ENCODE measurements at regions not wholly inside any gene's neighbourhood (a gene's known extent, or its start where the extent isn't known, plus 50 kb on each side); places are given as distances from the start of the nearest gene placed in this dataset.
A peak's percentile ranks its signal among the peaks of the same experiment; 100 is the strongest.
"Not testable (repeated sequence)": the region's sequence is repeated elsewhere in the genome, so short reads cannot be mapped to it uniquely, and the experiment has no call there.

DNA sequence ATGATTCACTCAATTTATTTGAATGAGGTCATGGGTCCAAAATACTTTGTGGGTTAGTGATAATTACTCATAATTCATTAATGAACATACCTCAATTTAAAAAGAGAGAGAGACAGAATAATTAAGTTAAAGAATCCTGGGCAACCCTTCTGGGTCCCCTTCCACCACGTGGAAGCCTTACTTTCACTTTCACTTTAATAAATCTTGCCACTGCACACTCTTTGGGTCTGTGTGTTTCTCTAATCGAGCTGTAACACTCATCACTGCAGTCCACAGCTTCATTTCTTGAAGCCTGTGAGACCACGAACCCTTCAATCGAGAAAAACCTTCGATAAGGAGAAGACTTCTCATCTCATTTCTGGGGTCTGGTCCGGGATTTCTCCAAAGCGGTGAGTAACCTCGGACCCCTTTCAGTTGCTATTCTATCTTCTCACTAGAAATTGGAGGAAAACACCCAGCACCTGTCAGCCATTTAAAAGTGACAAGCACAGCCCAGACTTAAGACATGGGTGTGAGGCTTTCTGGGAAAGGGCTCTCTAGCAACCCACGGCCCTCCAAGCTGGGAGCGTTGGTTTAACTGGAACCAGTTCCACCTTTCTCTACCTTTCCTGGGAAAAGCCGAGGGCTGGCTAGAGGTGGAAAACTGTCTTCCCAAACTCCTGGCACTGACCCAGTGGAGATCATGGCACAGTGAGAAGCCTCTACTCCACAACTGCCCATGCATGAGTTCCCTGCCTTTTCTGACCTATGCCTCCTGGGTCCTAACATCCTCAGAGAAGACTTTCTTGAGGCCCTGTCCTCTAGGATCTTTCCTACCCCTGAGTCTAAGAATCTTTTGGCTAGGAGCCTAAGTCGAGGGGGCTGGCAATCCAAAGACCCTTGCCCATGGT, 148.8 kb upstream of the ATF7IP start:
- TF ChIP-seq, protein P1, sequence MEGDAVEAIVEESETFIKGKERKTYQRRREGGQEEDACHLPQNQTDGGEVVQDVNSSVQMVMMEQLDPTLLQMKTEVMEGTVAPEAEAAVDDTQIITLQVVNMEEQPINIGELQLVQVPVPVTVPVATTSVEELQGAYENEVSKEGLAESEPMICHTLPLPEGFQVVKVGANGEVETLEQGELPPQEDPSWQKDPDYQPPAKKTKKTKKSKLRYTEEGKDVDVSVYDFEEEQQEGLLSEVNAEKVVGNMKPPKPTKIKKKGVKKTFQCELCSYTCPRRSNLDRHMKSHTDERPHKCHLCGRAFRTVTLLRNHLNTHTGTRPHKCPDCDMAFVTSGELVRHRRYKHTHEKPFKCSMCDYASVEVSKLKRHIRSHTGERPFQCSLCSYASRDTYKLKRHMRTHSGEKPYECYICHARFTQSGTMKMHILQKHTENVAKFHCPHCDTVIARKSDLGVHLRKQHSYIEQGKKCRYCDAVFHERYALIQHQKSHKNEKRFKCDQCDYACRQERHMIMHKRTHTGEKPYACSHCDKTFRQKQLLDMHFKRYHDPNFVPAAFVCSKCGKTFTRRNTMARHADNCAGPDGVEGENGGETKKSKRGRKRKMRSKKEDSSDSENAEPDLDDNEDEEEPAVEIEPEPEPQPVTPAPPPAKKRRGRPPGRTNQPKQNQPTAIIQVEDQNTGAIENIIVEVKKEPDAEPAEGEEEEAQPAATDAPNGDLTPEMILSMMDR (IDR thresholded peaks at IDR 0.05 in 8 of 11, conservative IDR thresholded peaks at IDR 0.05 in 3 of 11), result no peak
- TF ChIP-seq POLR2AphosphoS5 (IDR thresholded peaks at IDR 0.05) (no peak), POLR2A (IDR thresholded peaks at IDR 0.05) (no peak)
- Histone ChIP-seq H3K27me3 (replicated peaks in 1 of 7) (no peaks in the 10 kb centered on the region), H3K4me3 (peak overlapping the region in 4 of 8 donors; percentile 9 to 60 (median 20)), H3K27ac (peak overlapping the region in 5 of 8 donors; percentile 15 to 37 (median 34)), H3K4me1 (peaks cover 0 to 12% (median 7%) of the 10 kb centered on the region in 6 donors), H3K9me3 (peaks cover 0 to 11% (median 3%) of the 10 kb centered on the region in 8 donors), H3K36me3 (no peaks in the 10 kb centered on the region)
- WGBS, 5 donors, result 65 to 78% (median 72%) methylated on average over 12 of the region's 12 CpGs
- no peak for DNase-seq
- intact Hi-C loops (cut with DNase I; ENCODE audit: low total_unique reads), result no loop called here

DNA sequence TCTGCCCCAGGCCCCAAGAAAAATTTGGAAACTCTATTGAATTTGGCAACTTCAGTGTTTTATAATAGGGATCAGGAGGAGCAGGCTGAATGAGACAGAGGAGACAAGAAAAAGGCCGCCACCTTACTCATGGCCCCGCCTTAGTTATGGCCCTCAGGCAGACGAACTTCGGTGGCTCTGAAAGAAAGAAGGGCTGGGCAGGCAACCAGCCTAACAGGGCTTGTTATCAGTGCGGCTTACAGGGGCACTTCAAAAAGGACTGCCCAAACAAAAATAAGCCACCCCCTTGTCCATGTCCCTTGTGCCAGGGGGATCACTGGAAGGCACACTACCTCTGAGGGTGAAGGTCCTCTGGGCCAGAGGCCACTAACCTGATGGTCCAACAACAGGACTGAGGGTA, 146.3 kb upstream of the ATF7IP start:
- DNase-seq, result no peak
- WGBS, 5 donors, result 92 to 98% (median 94%) methylated on average over 5 of the region's 5 CpGs
- H3K36me3 ChIP-seq, result no peaks in the 10 kb centered on the region
- no peaks in the 10 kb centered on the region for H3K27me3 ChIP-seq (replicated peaks in 1 of 7)
- H3K4me1 ChIP-seq, result peaks cover 0 to 12% (median 7%) of the 10 kb centered on the region in 6 donors
- no peak for TF ChIP-seq POLR2A (IDR thresholded peaks at IDR 0.05)
- TF ChIP-seq, protein P1 (IDR thresholded peaks at IDR 0.05 in 8 of 11, conservative IDR thresholded peaks at IDR 0.05 in 3 of 11), result no peak
- TF ChIP-seq POLR2AphosphoS5 (IDR thresholded peaks at IDR 0.05), result no peak
- peaks cover 0 to 11% (median 3%) of the 10 kb centered on the region in 8 donors for H3K9me3 ChIP-seq
- intact Hi-C loops (cut with DNase I; ENCODE audit: low total_unique reads), result no loop called here
- H3K4me3 ChIP-seq, result no peak overlapping the region
- no peak overlapping the region for H3K27ac ChIP-seq

DNA sequence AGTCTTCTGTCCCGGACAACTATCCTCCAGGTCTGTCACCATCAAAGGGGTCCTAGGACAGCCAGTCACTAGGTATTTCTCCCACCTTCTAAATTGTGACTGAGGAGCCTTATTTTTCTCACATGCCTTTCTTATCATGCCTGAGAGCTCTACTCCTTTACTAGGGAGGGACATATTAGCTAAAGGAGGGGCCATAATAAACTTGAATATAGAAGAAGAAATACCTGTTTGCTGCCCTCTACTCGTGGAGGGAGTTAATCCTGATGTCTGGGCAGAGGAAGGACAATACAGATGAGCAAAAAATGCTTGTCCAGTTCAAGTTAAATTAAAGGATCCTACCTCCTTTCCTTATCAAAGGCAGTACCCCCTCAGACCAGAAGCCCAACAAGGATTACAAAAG, 145.8 kb upstream of the ATF7IP start:
- DNase-seq; H3K27ac ChIP-seq; H3K36me3 ChIP-seq; H3K27me3 ChIP-seq (replicated peaks in 1 of 7); H3K4me3 ChIP-seq; intact Hi-C loops (cut with DNase I; ENCODE audit: low total_unique reads): not testable (repeated sequence)
- 84 to 94% (median 86%) methylated on average over 2 of the region's 2 CpGs for WGBS, 5 donors
- Histone ChIP-seq H3K9me3 (peaks cover 0 to 11% (median 3%) of the 10 kb centered on the region in 8 donors), H3K4me1 (peaks cover 0 to 12% (median 7%) of the 10 kb centered on the region in 6 donors)

DNA sequence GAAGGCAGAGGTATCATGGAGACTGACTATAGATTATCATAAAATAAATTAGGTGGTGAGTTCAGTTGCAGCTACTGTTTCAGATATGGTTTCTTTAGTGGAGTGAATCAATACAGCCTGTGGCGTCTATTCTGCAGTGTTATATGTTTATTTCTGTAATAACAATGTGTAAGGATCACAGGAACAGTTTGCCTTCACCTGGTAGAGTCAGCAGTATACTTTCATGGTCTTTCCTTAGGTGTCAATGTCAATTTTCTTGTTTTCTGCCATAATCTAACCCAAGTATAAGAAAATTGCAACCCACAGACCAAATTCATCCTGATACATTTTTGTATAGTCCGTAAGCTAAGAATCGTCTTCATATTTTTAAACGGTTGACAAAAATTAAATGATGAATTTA, 140.4 kb upstream of the ATF7IP start:
- intact Hi-C loops (cut with DNase I; ENCODE audit: low total_unique reads), result no loop called here
- no peaks in the 10 kb centered on the region for H3K4me1 ChIP-seq
- H3K27ac ChIP-seq, result no peak overlapping the region
- 94 to 99% (median 97%) methylated on average over 4 of the region's 4 CpGs for WGBS, 5 donors
- H3K4me3 ChIP-seq, result no peak overlapping the region
- peaks cover 0 to 17% (median 8%) of the 10 kb centered on the region in 8 donors for H3K9me3 ChIP-seq
- no peak for DNase-seq
- no peaks in the 10 kb centered on the region for H3K36me3 ChIP-seq
- H3K27me3 ChIP-seq (replicated peaks in 1 of 7), result no peaks in the 10 kb centered on the region
- no peak for TF ChIP-seq POLR2A (IDR thresholded peaks at IDR 0.05)
- TF ChIP-seq POLR2AphosphoS5 (IDR thresholded peaks at IDR 0.05), result no peak
- TF ChIP-seq, protein P1 (IDR thresholded peaks at IDR 0.05 in 8 of 11, conservative IDR thresholded peaks at IDR 0.05 in 3 of 11), result no peak

DNA sequence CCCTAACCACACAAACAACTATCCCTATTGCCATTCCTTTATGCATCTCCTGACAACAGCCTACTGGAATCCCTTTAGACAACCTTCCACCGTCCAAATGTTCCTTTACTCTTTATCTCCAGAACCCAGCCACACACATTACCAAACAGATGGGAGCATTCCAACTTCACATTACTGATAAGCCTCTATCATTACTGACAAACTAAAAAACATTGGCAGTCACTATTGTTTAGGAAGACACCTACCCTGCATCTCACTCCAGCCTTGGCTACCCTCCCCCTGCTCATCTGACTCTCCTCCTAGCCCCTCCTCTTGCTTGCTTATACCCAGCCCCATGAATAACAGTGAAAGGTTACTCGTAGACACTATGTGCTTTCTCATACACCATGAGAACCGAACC, 130.3 kb upstream of the ATF7IP start:
- not testable (repeated sequence) for H3K27ac ChIP-seq; DNase-seq; H3K27me3 ChIP-seq (replicated peaks in 1 of 7); H3K36me3 ChIP-seq; H3K4me3 ChIP-seq
- WGBS, 5 donors, result 75 to 87% (median 81%) methylated on average over 3 of the region's 3 CpGs
- peaks cover 3 to 19% (median 17%) of the 10 kb centered on the region in 8 donors for H3K9me3 ChIP-seq
- H3K4me1 ChIP-seq, result peaks cover 5 to 24% (median 19%) of the 10 kb centered on the region in 6 donors
- intact Hi-C loops (cut with DNase I; ENCODE audit: low total_unique reads), result loop anchor here (5.0 to 10.0 kb wide), 2 partner anchors 430 to 487 kb away; no protein-coding TSS in a partner anchor

DNA sequence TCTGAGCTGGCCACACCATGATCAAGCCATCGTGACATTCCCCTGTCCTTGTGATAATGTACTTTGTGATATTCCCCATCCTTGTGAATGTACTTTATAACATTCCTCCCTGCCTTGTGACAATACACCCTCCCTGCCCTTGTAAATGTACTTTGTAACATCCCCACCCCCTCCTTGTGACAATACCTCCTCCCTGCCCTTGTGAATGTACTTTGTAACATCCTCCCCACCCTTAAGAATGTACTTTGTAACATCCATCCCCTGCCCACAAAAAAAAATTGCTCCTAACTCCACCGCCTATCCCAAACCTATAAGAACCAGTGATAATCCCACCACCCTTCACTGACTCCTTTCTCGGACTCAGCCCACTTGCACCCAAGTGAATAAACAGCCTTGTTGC, 128.8 kb upstream of the ATF7IP start:
- intact Hi-C loops (cut with DNase I; ENCODE audit: low total_unique reads), result loop anchor here (5.0 to 10.0 kb wide), 2 partner anchors 428 to 486 kb away; no protein-coding TSS in a partner anchor
- 85 to 97% (median 89%) methylated on average over 3 of the region's 3 CpGs for WGBS, 5 donors

More for the DNA sequence above, 128.8 kb upstream of the ATF7IP start:
- Histone ChIP-seq H3K9me3 (peaks cover 0 to 14% (median 6%) of the 10 kb centered on the region in 8 donors), H3K4me1 (peaks cover 5 to 33% (median 26%) of the 10 kb centered on the region in 6 donors)
- H3K4me3 ChIP-seq; H3K27me3 ChIP-seq (replicated peaks in 1 of 7); H3K27ac ChIP-seq; H3K36me3 ChIP-seq; DNase-seq: not testable (repeated sequence)

Data from spleen (tissue), 11 donors.